ENCODE measurements at regions not wholly inside any gene's neighbourhood (a gene's known extent, or its start where the extent isn't known, plus 50 kb on each side); places are given as distances from the start of the nearest gene placed in this dataset.
"Not testable (repeated sequence)": the region's sequence is repeated elsewhere in the genome, so short reads cannot be mapped to it uniquely, and the experiment has no call there.

DNA sequence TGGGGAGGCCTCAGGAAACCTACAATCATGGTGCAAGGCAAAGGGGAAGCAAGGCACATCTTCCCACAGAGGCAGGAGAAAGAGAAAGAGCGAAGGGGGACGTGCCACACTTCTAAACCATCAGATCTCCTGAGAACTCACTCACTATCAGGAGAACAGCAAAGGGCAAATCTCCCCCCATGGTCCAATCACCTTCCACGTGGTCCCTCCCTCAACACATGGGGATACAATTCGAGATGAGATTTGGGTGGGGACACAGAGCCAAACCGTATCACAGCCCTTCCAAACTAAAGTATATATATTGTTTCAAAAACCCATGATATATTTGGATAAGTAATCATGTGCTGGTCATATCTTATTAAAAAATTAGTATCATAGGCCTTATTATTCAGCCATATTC, 437.6 kb downstream of the KCNJ18 start:
- FAIRE-seq; DNase-seq (ENCODE audit: insufficient read length, low spot score): not testable (repeated sequence)

DNA sequence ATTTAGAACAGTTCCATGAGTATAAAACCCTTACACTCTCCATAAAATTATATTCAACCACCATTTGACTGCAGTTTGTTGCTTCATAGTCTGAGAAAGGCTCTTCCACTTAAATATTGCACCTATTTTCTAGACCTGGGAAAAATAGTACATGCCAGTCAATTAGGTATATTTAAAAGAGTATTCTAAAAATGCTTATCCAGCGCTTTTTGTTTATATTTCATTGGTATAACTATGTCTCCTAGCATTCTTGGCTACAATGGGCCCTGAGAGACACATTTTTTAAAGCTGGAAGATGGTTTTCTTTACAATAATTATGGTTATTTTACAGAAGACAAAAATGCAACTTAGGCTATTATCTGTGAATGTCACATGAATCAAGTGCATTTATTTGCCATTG, 439.4 kb downstream of the KCNJ18 start:
- DNase-seq (ENCODE audit: insufficient read length, low spot score): no peak
- FAIRE-seq: no peak

DNA sequence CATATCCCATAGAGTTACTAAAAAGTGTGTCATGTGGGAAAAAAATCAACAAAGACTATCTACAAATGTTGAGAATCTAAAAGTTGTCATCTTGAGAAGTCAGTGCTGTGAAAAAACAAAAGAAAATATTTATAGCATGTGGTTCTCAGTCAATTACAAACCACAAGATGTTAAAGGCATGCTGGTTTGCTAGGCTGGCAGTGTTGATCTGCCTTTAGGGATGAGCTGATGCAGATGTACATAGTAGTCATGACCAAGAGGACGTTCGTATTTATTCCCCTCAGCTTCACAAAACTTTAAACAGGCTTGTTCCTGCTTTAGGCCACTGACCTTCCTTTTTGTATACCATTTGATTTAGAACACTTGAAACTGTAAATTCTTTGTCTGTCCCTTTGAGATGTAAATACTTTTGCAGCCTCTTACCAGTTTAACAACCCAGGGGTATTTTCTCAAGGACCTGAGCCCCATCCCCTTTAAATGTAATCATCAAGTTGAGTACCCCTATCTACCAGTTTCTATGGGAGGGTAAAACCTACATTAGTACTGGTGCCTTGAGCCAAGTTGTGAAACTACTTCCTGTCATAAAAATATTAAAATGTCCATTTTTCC, 446.6 kb downstream of the KCNJ18 start:
- peak; percentile 10 for DNase-seq (ENCODE audit: insufficient read length, low spot score)

DNA sequence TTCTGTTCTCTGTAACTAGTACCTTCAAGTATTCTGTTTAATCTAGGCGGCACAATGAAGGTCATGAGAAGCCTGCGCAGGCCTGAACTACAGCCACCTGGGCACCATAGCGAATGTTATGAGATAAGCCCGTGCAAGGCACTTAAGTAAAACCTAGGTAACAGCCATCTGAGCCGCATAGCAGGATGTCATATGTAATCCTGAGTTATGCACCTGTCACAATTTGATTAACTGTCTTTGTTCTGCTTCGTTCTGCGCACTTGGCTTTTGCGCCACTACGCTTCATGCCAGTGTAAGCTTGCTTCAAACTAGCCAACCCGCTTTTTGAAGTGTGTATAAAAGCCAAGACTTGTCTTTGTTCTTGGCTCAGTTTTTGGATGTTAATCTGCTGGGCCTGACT, 449.8 kb downstream of the KCNJ18 start:
- DNase-seq (ENCODE audit: insufficient read length, low spot score): no peak

More for the DNA sequence above, 446.6 kb downstream of the KCNJ18 start:
- no peak for FAIRE-seq

DNA sequence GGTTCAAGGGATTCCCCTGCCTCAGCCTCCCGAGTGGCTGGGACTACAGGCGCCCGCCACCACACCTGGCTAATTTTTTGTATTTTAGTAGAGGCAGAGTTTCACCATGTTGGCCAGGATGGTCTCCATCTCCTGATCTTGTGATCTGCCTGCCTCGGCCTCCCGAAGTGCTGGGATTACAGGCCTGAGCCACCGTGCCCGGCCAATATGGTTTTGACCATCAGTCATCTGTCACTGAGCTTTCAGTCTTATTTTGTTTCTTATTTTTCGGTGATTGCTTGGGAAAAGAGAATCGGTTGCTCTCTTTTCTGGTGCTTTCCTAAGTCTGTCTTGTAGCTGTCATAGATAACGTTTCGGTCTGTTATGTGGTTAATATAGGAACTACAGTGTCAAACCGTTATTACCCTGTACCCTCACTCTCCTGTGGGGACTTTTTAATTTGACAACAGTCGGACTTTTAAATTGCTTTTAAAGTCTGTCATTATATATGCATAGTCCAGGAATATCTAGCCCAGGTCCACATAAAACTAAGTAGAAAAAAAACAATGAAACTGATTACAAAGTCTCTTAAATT, 453.4 kb downstream of the KCNJ18 start:
- DNase-seq (ENCODE audit: insufficient read length, low spot score) (no peak), FAIRE-seq (no peak)

More for the DNA sequence above, 449.8 kb downstream of the KCNJ18 start:
- no peak for FAIRE-seq

DNA sequence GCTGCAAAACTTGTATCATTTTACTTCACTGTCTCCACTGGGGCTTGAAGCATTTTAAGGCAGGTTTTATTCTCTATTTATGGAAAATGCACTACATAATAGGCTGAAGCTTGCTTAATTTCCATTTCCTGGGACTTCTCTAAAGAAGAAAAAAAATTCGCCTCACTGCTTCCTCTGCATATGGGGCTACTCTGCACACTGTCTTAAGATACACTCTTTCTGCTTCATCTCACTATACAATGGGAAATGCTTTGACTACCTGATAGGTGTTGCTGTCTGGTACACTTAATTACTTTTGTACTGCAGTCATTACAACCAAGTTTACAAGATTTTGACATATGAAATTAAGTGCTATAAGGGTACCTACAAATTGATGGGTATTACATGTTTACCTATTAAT, 466.0 kb downstream of the KCNJ18 start:
- DNase-seq (ENCODE audit: insufficient read length, low spot score) (no peak), FAIRE-seq (peak; percentile 58)

DNA sequence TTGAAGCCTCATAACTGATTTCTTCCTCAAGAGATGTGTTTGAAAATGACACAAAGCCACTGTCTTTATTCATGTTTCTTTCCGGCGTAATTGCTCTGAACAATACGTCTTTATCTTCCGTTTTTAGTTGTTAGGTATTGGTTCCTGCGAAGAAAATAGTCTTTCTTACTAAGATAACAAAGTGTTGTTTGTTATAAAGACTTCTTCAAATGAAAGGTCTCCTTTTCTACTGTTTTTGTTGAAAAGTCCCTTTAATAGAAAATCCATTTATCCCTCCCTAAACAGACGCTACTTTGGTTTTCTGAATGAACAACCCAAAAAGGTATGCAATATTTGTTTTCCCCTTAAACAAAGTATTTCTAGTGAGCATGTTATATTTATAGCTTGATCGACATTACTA, 469.1 kb downstream of the KCNJ18 start:
- DNase-seq (ENCODE audit: insufficient read length, low spot score) (no peak), FAIRE-seq (no peak)

DNA sequence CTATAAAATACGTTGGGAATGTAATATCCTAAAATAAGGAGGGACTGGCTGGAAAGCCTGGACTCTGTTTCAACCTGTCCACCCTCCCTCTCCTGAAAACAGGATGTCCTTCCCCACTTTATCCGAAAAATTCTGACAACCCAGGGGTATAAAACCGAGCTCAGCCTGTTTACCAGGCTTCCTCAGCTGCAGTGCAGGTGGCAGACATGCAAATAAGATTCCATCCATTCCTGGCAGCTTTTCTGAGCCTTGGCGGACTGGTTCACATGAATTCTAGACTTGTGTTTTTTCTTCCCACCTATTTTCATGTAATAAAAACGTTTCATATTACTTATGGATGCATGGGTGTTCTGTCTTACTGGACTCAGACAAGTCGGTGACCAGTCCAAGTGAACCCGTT, 479.3 kb downstream of the KCNJ18 start:
- FAIRE-seq (no peak), DNase-seq (ENCODE audit: insufficient read length, low spot score) (no peak)

DNA sequence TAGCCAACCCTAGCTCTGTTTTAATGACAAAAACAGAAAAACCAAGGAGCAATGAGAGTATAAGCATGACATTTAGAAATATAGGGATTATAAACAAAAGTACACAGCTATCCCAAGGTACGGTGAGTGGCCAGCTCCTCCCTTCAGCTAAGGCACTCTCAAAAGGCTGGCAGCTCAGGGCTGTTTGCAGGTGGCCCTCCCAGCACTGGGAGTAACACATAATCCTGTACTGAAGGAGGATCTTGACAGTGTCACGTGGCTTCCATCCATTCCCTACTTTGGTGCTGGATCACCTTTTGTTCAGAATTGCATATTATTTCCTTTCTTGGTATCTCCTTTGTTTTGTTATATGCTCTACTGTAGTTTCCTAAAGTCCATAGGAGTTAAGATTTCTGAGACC, 500.8 kb downstream of the KCNJ18 start:
- no peak for FAIRE-seq
- DNase-seq (ENCODE audit: insufficient read length, low spot score): no peak

DNA sequence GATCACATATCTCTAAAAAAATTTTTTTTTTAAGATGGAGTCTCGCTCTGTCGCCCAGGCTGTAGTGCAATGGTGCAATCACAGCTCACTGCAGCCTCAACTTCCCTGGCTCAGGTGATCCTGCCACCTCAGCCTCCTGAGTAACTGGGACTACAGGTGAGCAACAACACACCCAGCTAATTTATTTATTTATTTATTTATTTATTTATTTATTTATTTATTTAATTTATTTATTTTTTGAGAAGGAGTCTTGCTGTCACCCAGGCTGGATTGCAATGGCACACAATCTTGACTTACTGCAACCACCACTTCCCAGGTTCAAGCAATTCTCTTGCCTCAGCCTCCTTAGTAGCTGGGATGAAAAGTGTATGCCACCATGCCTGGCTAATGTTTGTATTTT, 507.9 kb downstream of the KCNJ18 start:
- DNase-seq (ENCODE audit: insufficient read length, low spot score); FAIRE-seq: not testable (repeated sequence)

DNA sequence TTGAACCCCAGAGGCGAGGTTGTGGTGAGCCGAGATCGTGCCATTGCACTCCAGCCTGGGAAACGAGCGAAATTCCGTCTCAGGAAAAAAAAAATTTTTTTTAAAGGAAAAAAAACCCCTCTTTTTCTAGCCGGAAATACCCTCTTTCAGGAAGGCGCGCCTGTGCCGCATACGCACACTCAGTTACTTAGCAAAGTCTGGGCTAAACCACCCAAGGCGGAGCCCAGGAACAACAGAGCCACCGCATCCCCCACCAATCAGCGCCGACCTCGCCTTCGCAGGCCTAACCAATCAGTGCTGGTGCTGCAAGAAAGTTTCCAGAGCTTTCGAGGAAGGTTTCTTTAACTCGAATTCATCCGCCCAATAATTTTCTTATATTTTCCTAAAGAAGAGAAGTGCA, 510.4 kb downstream of the KCNJ18 start:
- FAIRE-seq (no peak), DNase-seq (ENCODE audit: insufficient read length, low spot score) (no peak)

DNA sequence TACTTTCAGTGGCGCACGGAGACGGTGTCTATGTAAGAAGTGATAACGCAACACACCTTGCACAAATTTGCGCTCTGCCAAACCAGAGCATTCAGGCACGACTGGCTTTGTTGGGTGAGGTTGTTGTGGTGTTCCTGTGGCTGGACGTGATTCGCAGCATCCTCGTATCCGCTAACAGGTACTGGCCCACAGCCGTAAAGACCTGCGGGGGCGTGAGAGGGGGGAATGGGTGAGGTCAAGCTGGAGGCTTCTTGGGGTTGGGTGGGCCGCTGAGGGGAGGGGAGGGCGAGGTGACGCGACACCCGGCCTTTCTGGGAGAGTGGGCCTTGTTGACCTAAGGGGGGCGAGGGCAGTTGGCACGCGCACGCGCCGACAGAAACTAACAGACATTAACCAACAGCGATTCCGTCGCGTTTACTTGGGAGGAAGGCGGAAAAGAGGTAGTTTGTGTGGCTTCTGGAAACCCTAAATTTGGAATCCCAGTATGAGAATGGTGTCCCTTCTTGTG, 510.9 kb downstream of the KCNJ18 start:
- no peak for DNase-seq (ENCODE audit: insufficient read length, low spot score)
- no peak for FAIRE-seq

DNA sequence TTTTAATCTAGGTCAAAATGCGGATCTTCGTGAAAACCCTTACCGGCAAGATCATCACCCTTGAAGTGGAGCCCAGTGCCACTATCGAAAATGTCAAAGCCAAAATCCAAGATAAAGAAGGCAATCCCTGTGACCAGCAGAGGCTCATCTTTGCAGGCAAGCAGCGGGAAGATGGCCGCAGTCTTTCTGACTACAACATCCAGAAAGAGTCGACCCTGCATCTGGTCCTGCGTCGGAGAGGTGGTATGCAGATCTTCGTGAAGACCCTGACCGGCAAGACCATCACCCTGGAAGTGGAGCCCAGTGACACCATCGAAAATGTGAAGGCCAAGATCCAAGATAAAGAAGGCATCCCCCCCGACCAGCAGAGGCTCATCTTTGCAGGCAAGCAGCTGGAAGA, 511.8 kb downstream of the KCNJ18 start:
- not testable (repeated sequence) for FAIRE-seq; DNase-seq (ENCODE audit: insufficient read length, low spot score)

DNA sequence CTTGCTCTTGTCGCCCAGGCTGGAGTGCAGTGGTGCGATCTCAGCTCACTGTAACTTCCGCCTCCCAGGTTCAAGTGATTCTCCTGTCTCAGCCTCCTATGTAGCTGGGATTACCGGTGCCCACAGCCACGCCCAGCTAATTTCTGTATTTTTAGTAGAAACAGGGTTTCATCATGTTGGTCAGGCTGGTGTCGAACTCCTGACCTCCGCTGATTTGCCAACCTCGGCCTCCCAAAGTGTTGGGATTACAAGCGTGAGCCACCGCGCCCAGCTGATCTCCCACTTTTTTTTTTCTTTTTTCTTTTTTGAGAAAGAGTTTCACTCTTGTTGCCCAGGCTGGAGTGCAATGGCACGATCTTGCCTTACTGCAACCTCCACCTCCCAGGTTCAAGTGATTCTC, 517.9 kb downstream of the KCNJ18 start:
- FAIRE-seq; DNase-seq (ENCODE audit: insufficient read length, low spot score): not testable (repeated sequence)

DNA sequence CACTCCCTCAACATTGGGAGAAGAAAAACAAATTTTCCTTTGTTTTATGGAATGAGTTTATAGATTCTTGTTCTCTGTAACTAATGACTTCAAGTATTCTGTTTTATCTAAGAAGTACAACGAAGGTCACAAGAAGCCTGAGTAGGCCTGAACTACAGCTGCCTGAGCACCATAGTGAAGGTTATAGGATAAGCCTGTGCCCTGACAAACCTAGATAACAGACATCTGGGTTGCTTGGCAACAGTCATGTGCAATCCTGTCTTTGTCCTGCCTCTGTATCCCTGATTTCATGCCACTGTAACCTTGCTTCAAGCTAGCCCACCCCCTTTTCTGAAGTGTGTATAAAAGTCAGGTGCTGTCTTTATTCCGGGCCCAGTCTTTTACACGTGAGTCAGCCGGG, 520.8 kb downstream of the KCNJ18 start:
- DNase-seq (ENCODE audit: insufficient read length, low spot score); FAIRE-seq: not testable (repeated sequence)

DNA sequence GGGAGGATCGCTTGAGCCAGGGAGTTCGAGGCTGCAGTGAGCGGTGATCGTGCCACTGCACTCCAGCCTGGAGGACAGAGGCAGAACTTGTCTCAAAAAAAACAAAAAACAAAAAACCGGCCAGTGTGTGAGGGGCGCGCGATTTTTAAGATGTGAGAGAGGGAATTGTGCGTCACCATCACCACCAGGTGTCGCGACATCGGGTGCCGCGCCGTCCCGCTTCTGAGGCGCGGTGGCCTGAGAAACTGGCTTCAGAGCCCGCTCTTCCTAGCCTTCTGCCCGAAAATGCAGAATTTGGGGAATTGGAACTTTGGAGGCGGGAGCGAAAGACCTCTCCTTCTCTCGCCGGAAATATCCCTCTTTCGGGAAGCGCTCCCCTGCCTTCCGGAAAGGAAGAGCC, 524.8 kb downstream of the KCNJ18 start:
- no peak for DNase-seq (ENCODE audit: insufficient read length, low spot score)
- FAIRE-seq: no peak

DNA sequence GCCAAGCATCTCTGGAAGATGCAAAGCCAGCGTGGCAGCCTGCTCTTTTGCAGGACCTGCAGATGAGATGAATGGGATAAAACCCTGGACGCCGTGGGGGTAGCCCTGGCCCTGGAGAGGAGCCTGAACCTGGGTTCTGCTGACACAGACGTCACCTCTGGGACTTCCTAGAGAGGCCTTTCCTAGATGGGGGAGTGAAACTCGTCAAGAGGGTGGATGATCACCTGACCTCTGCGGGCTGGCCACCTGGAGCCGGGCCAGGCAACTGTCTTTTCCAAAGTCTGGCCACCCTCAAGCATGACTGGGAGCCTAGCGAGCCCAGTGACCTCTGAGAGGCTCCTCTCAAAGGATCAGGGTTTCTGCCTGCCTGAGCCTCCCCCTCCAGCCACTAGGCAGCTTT, 529.0 kb downstream of the KCNJ18 start:
- FAIRE-seq (no peak), DNase-seq (ENCODE audit: insufficient read length, low spot score) (no peak)

DNA sequence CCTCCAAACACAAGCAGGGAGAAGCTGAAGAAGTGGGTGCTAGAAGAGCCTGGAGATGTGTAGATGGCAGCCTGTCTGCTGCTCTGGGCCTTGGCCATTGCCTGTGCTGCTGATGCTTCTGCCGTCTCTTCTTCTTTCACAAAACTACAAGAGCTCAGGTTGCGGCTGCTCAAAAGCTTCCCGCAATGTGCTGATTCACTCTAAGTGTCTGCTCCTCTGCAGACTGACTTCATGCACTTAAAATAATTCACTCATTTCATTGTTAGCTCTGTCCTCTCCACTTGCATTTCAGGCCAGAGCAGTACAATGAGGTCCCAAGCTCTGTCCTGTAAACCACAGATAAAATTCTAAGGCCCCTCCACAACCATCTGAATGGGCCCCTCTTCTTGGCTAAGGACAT, 534.2 kb downstream of the KCNJ18 start:
- FAIRE-seq; DNase-seq (ENCODE audit: insufficient read length, low spot score): not testable (repeated sequence)

DNA sequence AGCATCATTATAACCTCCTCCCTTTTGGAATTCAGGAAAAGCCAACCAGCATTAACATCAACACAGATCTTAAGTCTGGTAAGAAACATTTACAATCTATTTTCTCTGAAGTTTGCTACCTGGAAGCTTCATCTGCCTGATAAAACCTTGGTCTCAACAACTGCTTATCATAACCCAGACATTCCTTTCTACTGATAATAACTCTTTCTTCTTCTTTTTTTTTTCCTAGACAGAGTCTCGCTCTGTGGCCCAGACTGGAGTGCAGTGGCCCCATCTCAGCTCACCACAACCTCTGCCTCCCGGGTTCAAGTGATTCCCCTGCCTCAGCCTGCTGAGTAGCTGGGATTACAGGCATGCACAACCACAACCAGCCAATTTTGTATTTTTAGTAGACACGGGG, 534.6 kb downstream of the KCNJ18 start:
- DNase-seq (ENCODE audit: insufficient read length, low spot score); FAIRE-seq: not testable (repeated sequence)

DNA sequence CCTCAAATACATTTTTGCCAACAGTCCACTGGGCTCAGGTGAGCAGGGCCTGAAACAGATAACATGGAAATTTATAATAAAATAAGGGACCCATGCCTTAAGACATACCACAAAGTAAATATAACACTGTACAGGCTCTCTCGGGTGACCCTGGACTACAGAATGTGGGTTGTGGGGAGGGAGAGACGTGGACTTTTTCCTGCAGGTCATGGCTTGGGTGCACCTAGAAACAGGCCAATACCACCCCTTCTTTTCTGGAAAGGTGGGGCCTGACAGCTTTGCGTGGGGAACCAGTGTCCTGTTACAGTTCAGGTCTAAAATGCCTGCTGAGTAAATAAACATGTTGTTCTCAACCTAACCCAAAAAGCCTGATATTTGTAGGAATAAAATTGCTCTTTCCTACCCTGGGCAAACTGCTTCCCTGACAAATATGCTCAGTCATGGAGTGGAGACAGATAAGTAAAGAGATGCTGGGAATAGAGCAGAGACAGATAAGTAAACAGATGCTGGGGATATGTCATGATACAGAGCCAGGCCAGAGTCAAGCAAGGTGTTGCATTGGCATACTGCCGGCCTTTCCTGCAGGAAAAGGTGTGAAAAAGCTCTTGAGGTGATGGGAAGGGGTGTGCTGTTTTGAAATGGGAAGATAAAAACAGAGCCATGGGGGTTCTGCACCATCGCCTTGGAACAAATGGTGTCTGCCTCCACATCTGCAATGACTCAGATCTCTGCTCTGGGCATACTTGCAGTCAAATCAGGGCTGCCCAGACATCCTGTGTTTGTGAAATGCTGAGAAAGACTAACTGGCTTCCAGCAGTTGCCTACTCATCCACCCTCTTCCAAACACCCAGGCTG, 535.6 kb downstream of the KCNJ18 start:
- DNase-seq (ENCODE audit: insufficient read length, low spot score); FAIRE-seq: not testable (repeated sequence)

DNA sequence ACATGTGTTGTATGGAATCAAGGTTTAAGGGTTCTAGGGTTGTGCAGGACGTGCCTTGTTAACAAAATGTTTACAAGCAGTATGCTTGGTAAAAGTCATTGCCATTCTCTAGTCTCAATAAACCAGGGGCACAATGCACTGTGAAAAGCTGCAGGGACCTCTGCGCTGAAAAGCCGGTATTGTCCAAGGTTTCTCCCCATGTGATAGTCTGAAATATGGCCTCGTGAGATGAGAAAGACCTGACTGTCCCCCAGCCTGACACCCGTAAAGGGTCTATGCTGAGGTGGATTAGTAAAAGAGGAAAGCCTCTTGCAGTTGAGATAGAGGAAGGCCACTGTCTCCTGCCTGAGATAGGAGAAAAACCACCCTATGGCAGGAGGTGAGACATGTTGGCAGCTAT, 537.5 kb downstream of the KCNJ18 start:
- FAIRE-seq; DNase-seq (ENCODE audit: insufficient read length, low spot score): not testable (repeated sequence)

Data from HTR-8/SVneo (cell line).